K562 (cell line): ENCODE measurements at regions not wholly inside any gene's neighbourhood (a gene's known extent, or its start where the extent isn't known, plus 50 kb on each side); places are given as distances from the start of the nearest gene placed in this dataset.

Experiments used
- ATAC-seq: fragments of 200-7000 bp; cut with Tn5 transposase; 3 replicates; pipeline ENCODE4 v1.9.1; 2020; ENCODE audit warnings: moderate library complexity
- BruUV-seq: library from RNA; stranded (reverse); fragments of 400-500 nt; replicated peaks from 2 replicates; lab custom pipeline; 2021; lab: Mats Ljungman, UMichigan
- CTCF ChIA-PET: fragments of 300-600 bp; formaldehyde crosslinking; extraction: SDS; loops from one replicate; lab custom pipeline; 2021; ENCODE audit warnings: low intra/inter-chr PET ratio; lab: Yijun Ruan, JAX
- POLR2A ChIA-PET: fragments of 300-600, 350-650 bp; sonication (Branson Sonifier 250); formaldehyde crosslinking; extraction: SDS; loops from one replicate; lab custom pipeline; 2021; ENCODE audit warnings: antibody characterized with exemption, inconsistent platforms; lab: Yijun Ruan, JAX
- DNase-seq, 4 experiments: peaks; one replicate each; pipeline versions ENCODE4 v3.0.0 to v3.0.0-alpha.2; 2011 to 2018; ENCODE audit warnings: low spot score in 3 of 4, mixed read lengths in 3 of 4; ENCODE audit errors: extremely low read depth in 1 of 4
- FAIRE-seq: peaks from 2 replicates; lab custom pipeline; 2011; peaks lifted over from hg19 to GRCh38; lab: Jason Lieb, UNC
- H2AFZ ChIP-seq: 2 replicates; pipeline ENCODE4 v1.6.0; 2011; ENCODE audit warnings: low read depth, low read length, control low read depth, inconsistent platforms
- H3K27ac ChIP-seq: fragments of 200-600 bp; 3 replicates; pipeline ENCODE4 v1.8.0; 2011; ENCODE audit warnings: low read depth, mild to moderate bottlenecking, control low read depth, inconsistent platforms, low read length, moderate library complexity, mixed read lengths; ENCODE audit errors: extremely low read depth
- H3K27me3 ChIP-seq, 2 experiments: fragments of 300-600 bp in 1 of 2; 2 replicates in 1 of 2; 3 replicates in 1 of 2; pipeline versions ENCODE4 v1.6.0 to v1.8.0; 2011; ENCODE audit warnings: inconsistent platforms in 2 of 2, low read length in 2 of 2, mild to moderate bottlenecking in 1 of 2, mixed read lengths in 1 of 2, moderate library complexity in 1 of 2; ENCODE audit not compliant: control insufficient read depth in 2 of 2, insufficient read depth in 2 of 2
- H3K36me3 ChIP-seq: fragments of 300-600 bp; 3 replicates; pipeline ENCODE4 v1.8.0; 2011; ENCODE audit warnings: mild to moderate bottlenecking, low read length, inconsistent platforms; ENCODE audit not compliant: control insufficient read depth, insufficient read depth
- H3K4me1 ChIP-seq, 2 experiments: fragments of 200-600 bp in 1 of 2; replicated peaks in 1 of 2; 2 replicates in 1 of 2; 3 replicates in 1 of 2; pipeline versions ENCODE4 v1.5.1 to v1.8.0; 2011; ENCODE audit warnings: inconsistent platforms in 2 of 2, low read length in 2 of 2, mild to moderate bottlenecking in 1 of 2, mixed read lengths in 1 of 2, moderate library complexity in 1 of 2; ENCODE audit not compliant: control insufficient read depth in 2 of 2, insufficient read depth in 2 of 2
- H3K4me2 ChIP-seq: 2 replicates; pipeline ENCODE4 v1.6.1; 2011; ENCODE audit warnings: low read length, control low read depth, inconsistent platforms, mixed read lengths; ENCODE audit not compliant: insufficient read depth
- H3K4me3 ChIP-seq: fragments of 200-600 bp; sonication (generic), shearing (Covaris generic); 2 replicates; pipeline ENCODE4 v1.5.1; 2016; ENCODE audit warnings: control low read depth, inconsistent platforms
- H3K79me2 ChIP-seq: fragments of 200-600 bp; 3 replicates; pipeline ENCODE4 v1.8.0; 2011; ENCODE audit warnings: low read length, inconsistent platforms; ENCODE audit not compliant: control insufficient read depth, insufficient read depth
- H3K9ac ChIP-seq, 2 experiments: 2 replicates each; pipeline versions ENCODE4 v1.6.0 to v1.6.1; 2011; ENCODE audit warnings: low read depth in 2 of 2, low read length in 2 of 2, control low read depth in 1 of 2, inconsistent platforms in 1 of 2, mild to moderate bottlenecking in 1 of 2, mixed read lengths in 1 of 2; ENCODE audit not compliant: insufficient read depth in 1 of 2
- H3K9me1 ChIP-seq: one replicate; pipeline ENCODE4 v1.6.0; 2011; ENCODE audit warnings: inconsistent platforms, mild to moderate bottlenecking, low read length, moderate library complexity; ENCODE audit not compliant: control insufficient read depth, insufficient read depth
- H3K9me3 ChIP-seq: replicated peaks from 2 replicates; pipeline ENCODE4 v1.5.1; 2011; ENCODE audit warnings: low read depth, low read length, inconsistent platforms; ENCODE audit not compliant: control insufficient read depth, insufficient read depth
- H4K20me1 ChIP-seq: replicated peaks from 2 replicates; pipeline ENCODE4 v1.6.1; 2011; ENCODE audit warnings: low read length, inconsistent platforms, mixed read lengths; ENCODE audit not compliant: control insufficient read depth, insufficient read depth
- ELK3 ChIP-seq: fragments of 450-650 bp; formaldehyde crosslinking; IDR thresholded peaks from 2 replicates; pipeline ENCODE4 v1.4.0; 2020; ENCODE audit warnings: mild to moderate bottlenecking
- GATAD2B ChIP-seq: fragments of 450-650 bp; IDR thresholded peaks from 2 replicates; pipeline ENCODE4 v1.6.1; 2017; ENCODE audit warnings: mild to moderate bottlenecking, borderline replicate concordance
- HOXB6 ChIP-seq: fragments of 250-450 bp; sonication (Bioruptor Pico); IDR thresholded peaks from 2 replicates; pipeline ENCODE4 v1.5.1; 2022; ENCODE audit warnings: mild to moderate bottlenecking, borderline replicate concordance
- ILK ChIP-seq: fragments of 450-650 bp; IDR thresholded peaks from 2 replicates; pipeline ENCODE4 v1.6.1; 2016; ENCODE audit warnings: missing genetic modification characterization, low read depth, mild to moderate bottlenecking, missing compliant biosample characterization, moderate library complexity, borderline replicate concordance
- MCM3 ChIP-seq: fragments of 450-650 bp; IDR thresholded peaks from 2 replicates; pipeline ENCODE4 v1.6.1; 2016
- MLLT1 ChIP-seq, 2 experiments: fragments of 450-650 bp; IDR thresholded peaks; 2 replicates each; pipeline ENCODE4 v1.6.1; 2016
- SIX5 ChIP-seq, 2 experiments: IDR thresholded peaks; 2 replicates each; pipeline ENCODE4 v1.6.1; 2011; ENCODE audit warnings: low read length in 2 of 2, borderline replicate concordance in 1 of 2, low read depth in 1 of 2, mild to moderate bottlenecking in 1 of 2, moderate library complexity in 1 of 2; ENCODE audit not compliant: insufficient read depth in 1 of 2
- SMARCB1 ChIP-seq: IDR thresholded peaks from 2 replicates; pipeline ENCODE4 v1.6.1; 2011; ENCODE audit warnings: improper control_type of control experiment, low read depth; ENCODE audit not compliant: insufficient read length
- U2AF1 ChIP-seq: fragments of 200-400 bp; formaldehyde crosslinking; optimal IDR thresholded peaks from 2 replicates; pipeline ENCODE3; 2017; ENCODE audit warnings: mild to moderate bottlenecking, low read depth, low read length, moderate library complexity
- XRCC4 ChIP-seq: IDR thresholded peaks from one replicate; pipeline ENCODE4 v1.6.1; 2011; ENCODE audit not compliant: insufficient read depth, insufficient read length; ENCODE audit errors: extremely low read depth
- ZC3H8 ChIP-seq: fragments of 450-650 bp; IDR thresholded peaks from 2 replicates; pipeline ENCODE4 v1.6.1; 2017
- ZKSCAN3 ChIP-seq: fragments of 250-450 bp; sonication (Bioruptor Pico); IDR thresholded peaks from 2 replicates; pipeline ENCODE4 v1.4.0; 2020
- ZNF354B ChIP-seq: fragments of 250-450 bp; sonication (Bioruptor Pico); IDR thresholded peaks from 2 replicates; pipeline ENCODE4 v1.4.0; 2020
- ZNF778 ChIP-seq: fragments of 450-650 bp; formaldehyde crosslinking; IDR thresholded peaks from 2 replicates; pipeline ENCODE4 v1.4.0; 2020; ENCODE audit warnings: mild to moderate bottlenecking, moderate library complexity
- WGBS: fragments of 100-300 bp; shearing (Covaris generic); methylation state at CpG from one replicate; pipeline ENCODE4 v1.1.6; 2016; ENCODE audit warnings: low coverage, mixed read lengths; ENCODE audit not compliant: insufficient coverage; ENCODE audit errors: missing lambda C conversion rate; 5-methylcytosine and 5-hydroxymethylcytosine counted together
- in situ Hi-C: fragments of 300-500 bp; cut with MboI; formaldehyde crosslinking; loops from 4 replicates; pipeline ENCODE4 v1.15.0; 2018; ENCODE audit warnings: inconsistent platforms, mixed read lengths
- intact Hi-C: fragments of 100-400 bp; cut with micrococcal nuclease; formaldehyde crosslinking; loops from 2 replicates; pipeline ENCODE4 v1.14.2; 2022
- TF ChIP-seq, protein P1 (sequence below), 2 experiments: IDR thresholded peaks; 2 replicates each; pipeline ENCODE4 v1.6.1; 2011; ENCODE audit warnings: borderline replicate concordance in 1 of 2, control low read depth in 1 of 2, low read depth in 1 of 2, low read length in 1 of 2, mild to moderate bottlenecking in 1 of 2, mixed read lengths in 1 of 2, moderate library complexity in 1 of 2; ENCODE audit not compliant: insufficient read depth in 1 of 2, insufficient read length in 1 of 2, poor library complexity in 1 of 2, severe bottlenecking in 1 of 2; ENCODE audit errors: extremely low read depth in 1 of 2

DNA sequence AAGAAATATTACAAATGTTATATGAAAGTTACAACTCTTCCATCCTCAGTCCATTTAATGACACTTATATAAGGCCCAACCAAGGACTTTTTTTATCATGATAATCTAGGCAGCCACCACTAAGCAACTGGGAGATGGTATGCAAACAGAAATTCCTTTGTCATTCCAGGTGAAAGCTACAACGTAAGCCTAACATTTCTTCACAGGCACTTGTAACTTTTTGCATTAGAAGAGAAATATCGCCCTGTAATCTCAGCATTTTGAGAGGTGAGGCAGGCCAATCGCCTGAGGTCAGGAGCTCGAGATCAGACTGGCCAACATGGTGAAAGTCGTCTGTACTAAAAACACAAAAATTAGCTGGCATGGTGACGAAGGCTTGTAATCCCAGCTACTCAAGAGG is 581.2 kb upstream of the SLC8A1 start:
- no peak for DNase-seq
- intact Hi-C loops (no loop called here), in situ Hi-C loops (no loop called here)
- Histone ChIP-seq H3K79me2 (no peaks in the 10 kb centered on the region), H3K9me3 (no peaks in the 10 kb centered on the region; the same call in 1 of the 2 replicates), H3K4me1 (no peaks in the 10 kb centered on the region), H3K9me1 (no peaks in the 10 kb centered on the region), H3K27ac (no peak overlapping the region), H3K9ac (no peak overlapping the region), H4K20me1 (no peaks in the 10 kb centered on the region), H2AFZ (no peak overlapping the region), H3K27me3 (no peaks in the 10 kb centered on the region), H3K4me2 (no peak overlapping the region), H3K4me3 (no peak overlapping the region), H3K36me3 (no peaks in the 10 kb centered on the region)
- no peak for FAIRE-seq
- no peak for TF ChIP-seq SIX5 (IDR thresholded peaks at IDR 0.05; ENCODE audit: borderline replicate concordance in 1 of 2, insufficient read depth in 1 of 2, low read depth in 1 of 2, low read length in 2 of 2)
- TF ChIP-seq SMARCB1, result no peak
- no peak for TF ChIP-seq MCM3
- no peak for TF ChIP-seq ZC3H8
- BruUV-seq, result no TSS peak
- no peak for ATAC-seq
- POLR2A ChIA-PET, result interaction anchor here (0.6 kb wide), 1 partner anchor 389 kb away, joined by 3 read pairs; no protein-coding TSS in a partner anchor
- 0% methylated on average over 6 of the region's 6 CpGs for WGBS
- CTCF ChIA-PET, result no interaction called here

- intact Hi-C loops, result no loop called here
- in situ Hi-C loops, result no loop called here
- no peak overlapping the region for H3K9ac ChIP-seq
- DNase-seq (no peak), ATAC-seq (no peak), FAIRE-seq (no peak)
- H3K27ac ChIP-seq, result no peak overlapping the region
- no peaks in the 10 kb centered on the region for H3K9me1 ChIP-seq
- no peaks in the 10 kb centered on the region for H3K36me3 ChIP-seq
- no peaks in the 10 kb centered on the region for H3K4me1 ChIP-seq
- no peaks in the 10 kb centered on the region for H3K79me2 ChIP-seq
- no peaks in the 10 kb centered on the region; the same call in 1 of the 2 replicates for H3K9me3 ChIP-seq
- POLR2A ChIA-PET, result no interaction called here
- H3K4me3 ChIP-seq, result no peak overlapping the region
- BruUV-seq, result no TSS peak
- no peak overlapping the region for H2AFZ ChIP-seq
- no peaks in the 10 kb centered on the region for H3K27me3 ChIP-seq
- CTCF ChIA-PET, result no interaction called here
- no peaks in the 10 kb centered on the region for H4K20me1 ChIP-seq
- H3K4me2 ChIP-seq, result no peak overlapping the region
- no peak for TF ChIP-seq ILK (tag)
- no peak for TF ChIP-seq U2AF1
- no peak for TF ChIP-seq HOXB6 (CRISPR knock-in tag)
- TF ChIP-seq ZNF354B, result no peak
- TF ChIP-seq GATAD2B, result no peak
- no peak for TF ChIP-seq XRCC4
- TF ChIP-seq MLLT1 (IDR thresholded peaks at IDR 0.05), result no peak
- no peak for TF ChIP-seq ZNF778 (CRISPR knock-in tag)
- TF ChIP-seq, protein P1, sequence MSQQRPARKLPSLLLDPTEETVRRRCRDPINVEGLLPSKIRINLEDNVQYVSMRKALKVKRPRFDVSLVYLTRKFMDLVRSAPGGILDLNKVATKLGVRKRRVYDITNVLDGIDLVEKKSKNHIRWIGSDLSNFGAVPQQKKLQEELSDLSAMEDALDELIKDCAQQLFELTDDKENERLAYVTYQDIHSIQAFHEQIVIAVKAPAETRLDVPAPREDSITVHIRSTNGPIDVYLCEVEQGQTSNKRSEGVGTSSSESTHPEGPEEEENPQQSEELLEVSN (IDR thresholded peaks at IDR 0.05; ENCODE audit: borderline replicate concordance in 1 of 2, extremely low read depth in 1 of 2, insufficient read depth in 1 of 2, insufficient read length in 1 of 2, low read depth in 1 of 2, low read length in 1 of 2, poor library complexity in 1 of 2, severe bottlenecking in 1 of 2), result no peak
- TF ChIP-seq ELK3 (CRISPR knock-in tag), result no peak
- no peak for TF ChIP-seq ZKSCAN3
Observed at GRCh38 chr2:41038408-41038807, 586.5 kb upstream of the SLC8A1 start.
